A549 (cell line): ENCODE measurements at regions not wholly inside any gene's neighbourhood (a gene's known extent, or its start where the extent isn't known, plus 50 kb on each side); places are given as distances from the start of the nearest gene placed in this dataset.

ENCODE experiments used
- ATAC-seq, 2 experiments: fragments of 200-7000 bp in 1 of 2; fragments of >200 bp in 1 of 2; cut with Nextera tagmentation in 1 of 2; cut with Tn5 transposase in 1 of 2; 3 replicates each; pipeline versions ENCODE4 v1.8.0 to v1.9.1; 2018 to 2020; ENCODE audit warnings: mild to moderate bottlenecking in 1 of 2, moderate library complexity in 1 of 2
- CTCF ChIA-PET: fragments of 300-600 bp; sonication (Branson Sonifier 250); formaldehyde crosslinking; extraction: SDS; loops from one replicate; lab custom pipeline; 2021; ENCODE audit warnings: antibody characterized with exemption, inconsistent platforms; lab: Yijun Ruan, JAX
- POLR2A ChIA-PET: fragments of 350-600 bp; formaldehyde crosslinking; extraction: SDS; loops from one replicate; lab custom pipeline; 2021; ENCODE audit warnings: antibody characterized with exemption, inconsistent platforms; lab: Yijun Ruan, JAX
- DNase-seq, 2 experiments: peaks; one replicate each; pipeline versions ENCODE4 v3.0.0 to v3.0.0-alpha.2; 2011 to 2016; ENCODE audit warnings: low read depth in 1 of 2, low spot score in 1 of 2
- FAIRE-seq: peaks from 2 replicates; lab custom pipeline; 2011; peaks lifted over from hg19 to GRCh38; lab: Jason Lieb, UNC
- H3K27ac ChIP-seq, 2 experiments: fragments of >200 bp; sonication (Bioruptor Twin); formaldehyde crosslinking; 3 replicates each; pipeline ENCODE4 v1.5.1; 2016 to 2017
- H3K4me1 ChIP-seq: fragments of >200 bp; sonication (Bioruptor Twin); formaldehyde crosslinking; 3 replicates; pipeline ENCODE4 v1.6.1; 2016
- H3K4me2 ChIP-seq: fragments of >200 bp; sonication (Bioruptor Twin); formaldehyde crosslinking; 3 replicates; pipeline ENCODE4 v1.6.1; 2016
- H3K4me3 ChIP-seq: fragments of >200 bp; sonication (Bioruptor Twin); formaldehyde crosslinking; 3 replicates; pipeline ENCODE4 v1.5.1; 2016
- H3K9me3 ChIP-seq: fragments of >200 bp; sonication (Bioruptor Twin); formaldehyde crosslinking; 3 replicates; pipeline ENCODE4 v1.6.1; 2016
- BCL3 ChIP-seq: fragments of >200 bp; sonication (Bioruptor Twin); formaldehyde crosslinking; IDR thresholded peaks from 3 replicates; pipeline ENCODE4 v1.6.1; 2016
- CHD4 ChIP-seq: fragments of 200-600 bp; sonication (generic); IDR thresholded peaks from 2 replicates; pipeline ENCODE4 v1.6.1; 2016; ENCODE audit warnings: antibody characterized with exemption, mild to moderate bottlenecking, borderline replicate concordance
- CTCF ChIP-seq: fragments of >200 bp; sonication (Bioruptor Twin); formaldehyde crosslinking; IDR thresholded peaks from 3 replicates; pipeline ENCODE4 v1.5.1; 2016
- HMGXB4 ChIP-seq: fragments of 250-450 bp; sonication (Bioruptor Pico); IDR thresholded peaks from 2 replicates; pipeline ENCODE4 v1.5.0; 2021; ENCODE audit warnings: mild to moderate bottlenecking, moderate library complexity, borderline replicate concordance
- KDM5A ChIP-seq: fragments of 200-600 bp; sonication (generic); IDR thresholded peaks from 2 replicates; pipeline ENCODE4 v1.6.1; 2016; ENCODE audit warnings: antibody characterized with exemption, mild to moderate bottlenecking
- MAFK ChIP-seq: fragments of 450-650 bp; IDR thresholded peaks from 2 replicates; pipeline ENCODE4 v1.6.1; 2014; ENCODE audit not compliant: partially characterized antibody
- MAX ChIP-seq: IDR thresholded peaks from 2 replicates; pipeline ENCODE4 v1.6.1; 2012
- MAZ ChIP-seq: fragments of 150-350 bp; IDR thresholded peaks from 2 replicates; pipeline ENCODE4 v1.6.1; 2014; ENCODE audit warnings: antibody characterized with exemption, low read depth, low read length, borderline replicate concordance
- MYC ChIP-seq: IDR thresholded peaks from 2 replicates; pipeline ENCODE4 v1.6.1; 2012; ENCODE audit warnings: mild to moderate bottlenecking, inconsistent platforms, low read length, improper control_type of control experiment, borderline replicate concordance
- NFE2L2 ChIP-seq: fragments of 150-350 bp; conservative IDR thresholded peaks from 2 replicates; pipeline ENCODE4 v1.6.1; 2014; ENCODE audit warnings: low read length
- NPAS2 ChIP-seq: fragments of 250-450 bp; sonication (Bioruptor Pico); IDR thresholded peaks from 2 replicates; pipeline ENCODE4 v1.8.0; 2022; ENCODE audit warnings: mild to moderate bottlenecking, moderate library complexity, borderline replicate concordance
- PHF8 ChIP-seq: fragments of 200-600 bp; sonication (generic); IDR thresholded peaks from 2 replicates; pipeline ENCODE4 v1.6.1; 2016; ENCODE audit warnings: low read depth, mild to moderate bottlenecking, antibody characterized with exemption, moderate library complexity, borderline replicate concordance
- POLR2A ChIP-seq: IDR thresholded peaks from 2 replicates; pipeline ENCODE4 v1.6.1; 2012; ENCODE audit warnings: mild to moderate bottlenecking, low read length
- RCOR1 ChIP-seq: fragments of 150-350 bp; IDR thresholded peaks from 2 replicates; pipeline ENCODE4 v1.6.1; 2014; ENCODE audit warnings: antibody characterized with exemption, low read length, low read depth
- RNF2 ChIP-seq: fragments of 200-600 bp; sonication (generic); IDR thresholded peaks from 2 replicates; pipeline ENCODE4 v1.6.1; 2016; ENCODE audit warnings: low read depth, mild to moderate bottlenecking, antibody characterized with exemption, moderate library complexity, borderline replicate concordance
- SMC3 ChIP-seq: fragments of >200 bp; sonication (Bioruptor Twin); formaldehyde crosslinking; IDR thresholded peaks from 3 replicates; pipeline ENCODE4 v1.6.1; 2018; ENCODE audit warnings: inconsistent platforms
- SREBF2 ChIP-seq: fragments of 450-650 bp; IDR thresholded peaks from 2 replicates; pipeline ENCODE4 v1.6.1; 2014; ENCODE audit warnings: mild to moderate bottlenecking, moderate library complexity
- TFCP2L1 ChIP-seq: fragments of 250-450 bp; sonication (Bioruptor Pico); IDR thresholded peaks from 2 replicates; pipeline ENCODE4 v1.5.0; 2021; ENCODE audit warnings: mild to moderate bottlenecking
- USF2 ChIP-seq: fragments of 450-650 bp; IDR thresholded peaks from 2 replicates; pipeline ENCODE4 v1.6.1; 2014; ENCODE audit warnings: antibody characterized with exemption
- ZNF302 ChIP-seq: fragments of 250-450 bp; sonication (Bioruptor Pico); IDR thresholded peaks from 2 replicates; pipeline ENCODE4 v1.9.0; 2021; ENCODE audit warnings: inconsistent platforms, mild to moderate bottlenecking, moderate library complexity
- WGBS: methylation state at CpG from one replicate; pipeline ENCODE4 v1.1.6; 2017; ENCODE audit errors: missing lambda C conversion rate; 5-methylcytosine and 5-hydroxymethylcytosine counted together

GRCh38 chr5:68419637-68420452, 204.3 kb downstream of the PIK3R1 start (continued):
- TF ChIP-seq SMC3 (no peak), CTCF (no peak), KDM5A (no peak), MYC (no peak), NFE2L2 (no peak)

GRCh38 chr5:68420476-68421344, 205.2 kb downstream of the PIK3R1 start:
- ChIA-PET POLR2A (no interaction called here), CTCF (no interaction called here)
- no peak for TF ChIP-seq USF2
- TF ChIP-seq MAX: no peak
- TF ChIP-seq HMGXB4 (CRISPR knock-in tag): no peak
- TF ChIP-seq MYC: no peak
- no peak for TF ChIP-seq TFCP2L1 (CRISPR knock-in tag)
- no peak for TF ChIP-seq PHF8
- TF ChIP-seq MAFK: no peak
- no peak for TF ChIP-seq BCL3
- no peak for TF ChIP-seq POLR2A
- TF ChIP-seq CHD4: no peak
- no peak for TF ChIP-seq SREBF2
- no peak for TF ChIP-seq MAZ
- no peak for TF ChIP-seq ZNF302
- TF ChIP-seq RCOR1: no peak
- no peak for TF ChIP-seq RNF2
- TF ChIP-seq NPAS2: no peak
- ATAC-seq (no peak), DNase-seq (no peak), FAIRE-seq (no peak)
- no peak overlapping the region; the same call in 2 of the 3 replicates for H3K4me2 ChIP-seq
- peaks cover 18% of the 10 kb centered on the region for H3K4me1 ChIP-seq
- 82% methylated on average over 10 of the region's 10 CpGs for WGBS
- H3K9me3 ChIP-seq: no peaks in the 10 kb centered on the region
- no peak overlapping the region for H3K4me3 ChIP-seq
- peak overlapping the region in 1 of 2 experiments; percentile 57; a peak in 1 of 6 replicates for H3K27ac ChIP-seq
